SU-DHL-6 (cell line): ENCODE measurements at regions not wholly inside any gene's neighbourhood (a gene's known extent, or its start where the extent isn't known, plus 50 kb on each side); places are given as distances from the start of the nearest gene placed in this dataset.

Experiments
- H2AFZ ChIP-seq: fragments of 200-600 bp; sonication (generic); 2 replicates; pipeline ENCODE4 v1.6.1; 2014; ENCODE audit warnings: low read depth, mild to moderate bottlenecking, moderate library complexity, mixed read lengths, antibody characterized with exemption, low read length; ENCODE audit not compliant: severe bottlenecking
- H3F3A ChIP-seq: fragments of 200-600 bp; shearing (Covaris generic); 2 replicates; pipeline ENCODE4 v1.6.0; 2016; ENCODE audit warnings: antibody characterized with exemption, mild to moderate bottlenecking; ENCODE audit not compliant: insufficient read depth
- H3K27ac ChIP-seq: fragments of 200-600 bp; sonication (generic); 2 replicates; pipeline ENCODE4 v1.5.1; 2016; ENCODE audit warnings: low read depth, mild to moderate bottlenecking, low read length, moderate library complexity, mixed read lengths
- H3K27me3 ChIP-seq: fragments of 200-600 bp; sonication (generic), shearing (Covaris generic); 2 replicates; pipeline ENCODE4 v1.6.0; 2014; ENCODE audit warnings: mild to moderate bottlenecking, low read length
- H3K36me3 ChIP-seq: fragments of 200-600 bp; sonication (generic); 2 replicates; pipeline ENCODE4 v1.6.1; 2014; ENCODE audit warnings: mild to moderate bottlenecking, low read length, mixed read lengths
- H3K4me2 ChIP-seq: fragments of 300-600, 200-600 bp; shearing (Covaris generic), sonication (generic); 2 replicates; pipeline ENCODE4 v1.6.0; 2014; ENCODE audit warnings: low read length, low read depth, mild to moderate bottlenecking; ENCODE audit not compliant: poor library complexity, severe bottlenecking
- H3K4me3 ChIP-seq: fragments of 200-600 bp; sonication (generic); 2 replicates; pipeline ENCODE4 v1.5.1; 2014; ENCODE audit warnings: antibody characterized with exemption, low read length, mild to moderate bottlenecking, mixed read lengths; ENCODE audit not compliant: insufficient read depth, poor library complexity, severe bottlenecking
- H3K79me2 ChIP-seq: fragments of 200-600 bp; sonication (generic); 2 replicates; pipeline ENCODE4 v1.6.1; 2014; ENCODE audit warnings: mild to moderate bottlenecking, low read length, moderate library complexity; ENCODE audit not compliant: insufficient read depth
- H3K9ac ChIP-seq: fragments of 200-600 bp; sonication (generic); 2 replicates; pipeline ENCODE4 v1.7.0; 2014; ENCODE audit warnings: mild to moderate bottlenecking, low read length
- H3K9me2 ChIP-seq: fragments of 200-600 bp; sonication (generic); replicated peaks from 2 replicates; pipeline ENCODE4 v1.6.1; 2014; ENCODE audit warnings: low read length; ENCODE audit not compliant: insufficient read depth
- H3K9me3 ChIP-seq: fragments of 200-600 bp; sonication (generic); 2 replicates; pipeline ENCODE4 v1.6.1; 2014; ENCODE audit warnings: low read length, mixed read lengths; ENCODE audit not compliant: insufficient read depth
- H4K20me1 ChIP-seq: fragments of 200-600 bp; sonication (generic); 2 replicates; pipeline ENCODE4 v1.6.1; 2014; ENCODE audit warnings: low read depth, mild to moderate bottlenecking, antibody characterized with exemption, low read length, moderate library complexity, mixed read lengths
- EZH2phosphoT487 ChIP-seq: fragments of 200-600 bp; sonication (generic), shearing (Covaris generic); conservative IDR thresholded peaks from 2 replicates; pipeline ENCODE4 v1.6.1; 2018; ENCODE audit warnings: mild to moderate bottlenecking, antibody characterized with exemption, low read length, moderate library complexity, mixed read lengths
- TF ChIP-seq, protein P1 (sequence below): fragments of 200-600 bp; sonication (generic); IDR thresholded peaks from one replicate; pipeline ENCODE4 v1.5.1; 2017; ENCODE audit warnings: antibody characterized with exemption, mild to moderate bottlenecking, low read length, moderate library complexity; ENCODE audit not compliant: insufficient read depth, poor library complexity, severe bottlenecking

DNA sequence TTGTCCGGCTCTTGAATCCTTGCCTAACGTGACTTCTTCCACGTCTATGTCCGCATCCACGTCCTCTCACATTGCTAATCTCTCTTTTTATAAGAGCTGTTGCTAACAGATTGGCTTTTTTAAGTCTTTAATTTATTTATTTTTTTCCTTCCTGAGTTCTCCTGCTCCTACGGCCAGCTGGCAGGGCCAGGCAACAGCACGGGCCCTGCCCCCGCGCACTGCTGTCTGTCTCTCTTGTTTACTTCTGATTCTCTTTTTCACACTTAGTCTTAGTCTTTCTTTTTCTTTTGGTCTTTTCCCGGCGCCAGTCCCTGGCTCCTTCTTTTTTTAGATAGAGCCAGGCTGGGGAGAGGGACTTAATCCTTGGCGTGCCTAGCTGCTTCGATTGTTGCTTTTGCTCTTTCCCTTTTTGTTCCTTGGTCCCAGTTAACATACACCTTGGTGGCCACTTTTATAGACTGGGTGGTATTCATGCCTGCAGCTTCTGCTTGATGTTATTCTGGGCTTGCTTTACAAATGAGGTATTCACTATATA, 53.2 kb upstream of the RBMX start:
- Histone ChIP-seq H3K9ac (no peak overlapping the region), H3K36me3 (no peaks in the 10 kb centered on the region), H3K4me2 (no peak overlapping the region), H3K79me2 (no peaks in the 10 kb centered on the region), H3K9me3 (no peaks in the 10 kb centered on the region), H3K4me3 (no peak overlapping the region), H3K27ac (no peak overlapping the region), H3F3A (no peaks in the 10 kb centered on the region), H4K20me1 (no peaks in the 10 kb centered on the region), H3K27me3 (no peaks in the 10 kb centered on the region), H3K9me2 (no peaks in the 10 kb centered on the region), H2AFZ (no peak overlapping the region)
- TF ChIP-seq, protein P1, sequence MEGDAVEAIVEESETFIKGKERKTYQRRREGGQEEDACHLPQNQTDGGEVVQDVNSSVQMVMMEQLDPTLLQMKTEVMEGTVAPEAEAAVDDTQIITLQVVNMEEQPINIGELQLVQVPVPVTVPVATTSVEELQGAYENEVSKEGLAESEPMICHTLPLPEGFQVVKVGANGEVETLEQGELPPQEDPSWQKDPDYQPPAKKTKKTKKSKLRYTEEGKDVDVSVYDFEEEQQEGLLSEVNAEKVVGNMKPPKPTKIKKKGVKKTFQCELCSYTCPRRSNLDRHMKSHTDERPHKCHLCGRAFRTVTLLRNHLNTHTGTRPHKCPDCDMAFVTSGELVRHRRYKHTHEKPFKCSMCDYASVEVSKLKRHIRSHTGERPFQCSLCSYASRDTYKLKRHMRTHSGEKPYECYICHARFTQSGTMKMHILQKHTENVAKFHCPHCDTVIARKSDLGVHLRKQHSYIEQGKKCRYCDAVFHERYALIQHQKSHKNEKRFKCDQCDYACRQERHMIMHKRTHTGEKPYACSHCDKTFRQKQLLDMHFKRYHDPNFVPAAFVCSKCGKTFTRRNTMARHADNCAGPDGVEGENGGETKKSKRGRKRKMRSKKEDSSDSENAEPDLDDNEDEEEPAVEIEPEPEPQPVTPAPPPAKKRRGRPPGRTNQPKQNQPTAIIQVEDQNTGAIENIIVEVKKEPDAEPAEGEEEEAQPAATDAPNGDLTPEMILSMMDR = no peak
- no peak for TF ChIP-seq EZH2phosphoT487

DNA sequence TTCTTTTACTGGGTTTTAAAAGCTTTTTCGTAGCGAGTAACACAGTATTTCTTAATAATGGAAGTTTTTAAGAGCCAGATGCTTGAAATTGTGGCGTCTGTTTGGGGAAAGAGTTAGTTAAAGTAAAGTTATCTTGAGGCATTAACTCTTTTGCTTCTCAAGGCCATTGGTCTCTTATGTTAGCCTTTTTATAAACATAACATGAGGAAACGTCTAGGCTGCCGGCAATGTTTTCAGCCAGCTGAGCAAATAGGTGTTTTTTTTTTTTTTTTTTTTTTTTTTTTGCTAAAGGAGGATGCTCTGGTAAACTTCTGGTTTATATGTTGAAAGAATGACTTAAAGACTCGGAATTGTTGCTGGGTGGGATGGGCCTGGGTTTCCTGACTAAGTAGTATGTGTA, 51.1 kb upstream of the RBMX start:
- no peak overlapping the region for H2AFZ ChIP-seq
- TF ChIP-seq, protein P1 = no peak
- TF ChIP-seq EZH2phosphoT487 = no peak
- H3K27ac ChIP-seq = no peak overlapping the region
- H3K79me2 ChIP-seq = no peaks in the 10 kb centered on the region
- H3K9me2 ChIP-seq = no peaks in the 10 kb centered on the region
- H3K27me3 ChIP-seq = no peaks in the 10 kb centered on the region
- H3K4me2 ChIP-seq = no peak overlapping the region
- H3K9ac ChIP-seq = no peak overlapping the region
- H3F3A ChIP-seq = no peaks in the 10 kb centered on the region
- no peak overlapping the region for H3K4me3 ChIP-seq
- H4K20me1 ChIP-seq = no peaks in the 10 kb centered on the region
- no peaks in the 10 kb centered on the region for H3K9me3 ChIP-seq
- H3K36me3 ChIP-seq = no peaks in the 10 kb centered on the region
